ENCODE measurements at regions not wholly inside any gene's neighbourhood (a gene's known extent, or its start where the extent isn't known, plus 50 kb on each side); places are given as distances from the start of the nearest gene placed in this dataset.

DNA sequence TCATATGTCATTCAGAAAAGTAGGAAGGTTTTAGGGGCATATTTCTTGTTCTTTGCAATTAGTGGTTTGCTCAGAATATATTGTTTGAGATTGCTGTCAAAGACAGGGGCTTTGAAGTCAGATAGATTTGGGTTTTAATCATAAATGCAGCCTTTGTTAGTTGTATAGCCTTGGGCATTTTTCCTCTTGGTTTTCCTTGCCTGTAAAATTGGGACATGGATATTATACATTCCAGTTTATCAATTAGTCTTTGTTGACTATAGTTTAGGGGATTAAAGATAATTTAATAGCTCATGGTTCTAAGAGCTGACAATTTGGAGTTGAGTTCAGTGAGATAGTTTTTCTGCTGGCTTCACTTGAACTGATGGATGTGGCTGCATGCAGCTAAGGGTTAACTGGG is 88.9 kb downstream of the DMAC1 start:
- TF ChIP-seq, protein P1, sequence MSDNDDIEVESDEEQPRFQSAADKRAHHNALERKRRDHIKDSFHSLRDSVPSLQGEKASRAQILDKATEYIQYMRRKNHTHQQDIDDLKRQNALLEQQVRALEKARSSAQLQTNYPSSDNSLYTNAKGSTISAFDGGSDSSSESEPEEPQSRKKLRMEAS (IDR thresholded peaks at IDR 0.05): no peak
- TF ChIP-seq, protein P2, sequence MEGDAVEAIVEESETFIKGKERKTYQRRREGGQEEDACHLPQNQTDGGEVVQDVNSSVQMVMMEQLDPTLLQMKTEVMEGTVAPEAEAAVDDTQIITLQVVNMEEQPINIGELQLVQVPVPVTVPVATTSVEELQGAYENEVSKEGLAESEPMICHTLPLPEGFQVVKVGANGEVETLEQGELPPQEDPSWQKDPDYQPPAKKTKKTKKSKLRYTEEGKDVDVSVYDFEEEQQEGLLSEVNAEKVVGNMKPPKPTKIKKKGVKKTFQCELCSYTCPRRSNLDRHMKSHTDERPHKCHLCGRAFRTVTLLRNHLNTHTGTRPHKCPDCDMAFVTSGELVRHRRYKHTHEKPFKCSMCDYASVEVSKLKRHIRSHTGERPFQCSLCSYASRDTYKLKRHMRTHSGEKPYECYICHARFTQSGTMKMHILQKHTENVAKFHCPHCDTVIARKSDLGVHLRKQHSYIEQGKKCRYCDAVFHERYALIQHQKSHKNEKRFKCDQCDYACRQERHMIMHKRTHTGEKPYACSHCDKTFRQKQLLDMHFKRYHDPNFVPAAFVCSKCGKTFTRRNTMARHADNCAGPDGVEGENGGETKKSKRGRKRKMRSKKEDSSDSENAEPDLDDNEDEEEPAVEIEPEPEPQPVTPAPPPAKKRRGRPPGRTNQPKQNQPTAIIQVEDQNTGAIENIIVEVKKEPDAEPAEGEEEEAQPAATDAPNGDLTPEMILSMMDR (IDR thresholded peaks at IDR 0.05; ENCODE audit: control extremely low read depth in 1 of 3, insufficient read depth in 1 of 3, low read depth in 1 of 3, low read length in 3 of 3): no peak
- TF ChIP-seq SP2 (IDR thresholded peaks at IDR 0.05; ENCODE audit: low read length): no peak

All from H1 (cell line).